Hepatocyte (in vitro differentiated cells): ENCODE measurements at regions not wholly inside any gene's neighbourhood (a gene's known extent, or its start where the extent isn't known, plus 50 kb on each side); places are given as distances from the start of the nearest gene placed in this dataset.

Experiments
- DNase-seq: peaks from one replicate; pipeline ENCODE4 v3.0.0-alpha.2; 2016; ENCODE audit warnings: low spot score
- H2AFZ ChIP-seq: fragments of 200-600 bp; sonication (generic); 2 replicates; pipeline ENCODE4 v1.6.0; 2016; ENCODE audit warnings: antibody characterized with exemption, mild to moderate bottlenecking
- H3K27ac ChIP-seq: fragments of 200-600 bp; sonication (generic); 2 replicates; pipeline ENCODE4 v1.5.1; 2016; ENCODE audit warnings: mild to moderate bottlenecking
- H3K27me3 ChIP-seq: fragments of 200-600 bp; sonication (generic); 2 replicates; pipeline ENCODE4 v1.6.1; 2016
- H3K36me3 ChIP-seq: fragments of 200-600 bp; sonication (generic); replicated peaks from 2 replicates; pipeline ENCODE4 v1.5.1; 2016; ENCODE audit warnings: low read depth; ENCODE audit not compliant: insufficient read depth
- H3K4me1 ChIP-seq: fragments of 200-600 bp; sonication (generic); 2 replicates; pipeline ENCODE4 v1.5.1; 2016; ENCODE audit warnings: mild to moderate bottlenecking, moderate library complexity; ENCODE audit not compliant: insufficient read depth
- H3K4me2 ChIP-seq: fragments of 200-600 bp; sonication (generic); 2 replicates; pipeline ENCODE4 v1.6.0; 2016
- H3K4me3 ChIP-seq: fragments of 200-600 bp; sonication (generic); 2 replicates; pipeline ENCODE4 v1.5.1; 2016; ENCODE audit warnings: mild to moderate bottlenecking
- H3K79me2 ChIP-seq: fragments of 200-600 bp; sonication (generic); 2 replicates; pipeline ENCODE4 v1.6.0; 2017; ENCODE audit warnings: mild to moderate bottlenecking
- H3K9me2 ChIP-seq: fragments of 200-600 bp; sonication (generic); replicated peaks from 2 replicates; pipeline ENCODE4 v1.6.0; 2017; ENCODE audit warnings: mild to moderate bottlenecking; ENCODE audit not compliant: insufficient read depth
- H3K9me3 ChIP-seq: fragments of 200-600 bp; sonication (generic); 2 replicates; pipeline ENCODE4 v1.5.1; 2016; ENCODE audit warnings: low read depth, mild to moderate bottlenecking
- H4K20me1 ChIP-seq: fragments of 200-600 bp; sonication (generic); 2 replicates; pipeline ENCODE4 v1.6.0; 2016; ENCODE audit warnings: mild to moderate bottlenecking; ENCODE audit not compliant: insufficient read depth, poor library complexity, severe bottlenecking
- CTCF ChIP-seq: fragments of 200-600 bp; sonication (generic); IDR thresholded peaks from 2 replicates; pipeline ENCODE4 v1.5.1; 2016; ENCODE audit warnings: antibody characterized with exemption, mild to moderate bottlenecking; ENCODE audit not compliant: poor library complexity
- EZH2 ChIP-seq: fragments of 200-600 bp; sonication (generic); IDR thresholded peaks from 2 replicates; pipeline ENCODE4 v1.6.1; 2016; ENCODE audit warnings: antibody characterized with exemption, mild to moderate bottlenecking, borderline replicate concordance
- EZH2phosphoT487 ChIP-seq: fragments of 200-600 bp; sonication (generic); IDR thresholded peaks from one replicate; pipeline ENCODE4 v1.6.1; 2018; ENCODE audit warnings: antibody characterized with exemption, mild to moderate bottlenecking, low read depth, moderate library complexity; ENCODE audit not compliant: unreplicated experiment, severe bottlenecking
- WGBS: methylation state at CpG from one replicate; pipeline ENCODE4 v1.1.6; 2016; ENCODE audit warnings: low lambda C conversion rate; ENCODE audit errors: missing lambda C conversion rate; 5-methylcytosine and 5-hydroxymethylcytosine counted together

DNA sequence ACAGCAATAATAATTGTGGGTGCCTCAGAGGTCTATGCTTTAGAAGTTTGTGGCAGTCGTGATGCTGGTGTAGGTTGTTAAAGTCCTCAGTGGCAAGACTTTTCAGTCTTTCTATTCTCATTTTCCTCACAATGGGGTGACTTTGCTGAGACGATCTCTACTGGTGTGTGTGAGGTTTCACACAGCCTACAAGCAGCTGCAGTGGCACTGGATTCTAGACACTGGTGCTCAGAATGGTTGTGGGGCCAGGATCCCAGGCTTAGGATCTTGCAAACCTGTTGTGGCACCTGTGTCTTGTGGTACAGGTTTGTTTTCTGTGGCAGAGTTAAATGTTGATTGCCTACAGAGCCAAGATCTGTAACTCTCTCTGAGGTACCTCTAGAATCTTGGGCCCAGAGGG, 581.2 kb downstream of the PTPRC start:
- WGBS, result 94% methylated on average over 2 of the region's 2 CpGs
- no peak for DNase-seq
- TF ChIP-seq EZH2 (no peak), EZH2phosphoT487 (no peak), CTCF (no peak)

DNA sequence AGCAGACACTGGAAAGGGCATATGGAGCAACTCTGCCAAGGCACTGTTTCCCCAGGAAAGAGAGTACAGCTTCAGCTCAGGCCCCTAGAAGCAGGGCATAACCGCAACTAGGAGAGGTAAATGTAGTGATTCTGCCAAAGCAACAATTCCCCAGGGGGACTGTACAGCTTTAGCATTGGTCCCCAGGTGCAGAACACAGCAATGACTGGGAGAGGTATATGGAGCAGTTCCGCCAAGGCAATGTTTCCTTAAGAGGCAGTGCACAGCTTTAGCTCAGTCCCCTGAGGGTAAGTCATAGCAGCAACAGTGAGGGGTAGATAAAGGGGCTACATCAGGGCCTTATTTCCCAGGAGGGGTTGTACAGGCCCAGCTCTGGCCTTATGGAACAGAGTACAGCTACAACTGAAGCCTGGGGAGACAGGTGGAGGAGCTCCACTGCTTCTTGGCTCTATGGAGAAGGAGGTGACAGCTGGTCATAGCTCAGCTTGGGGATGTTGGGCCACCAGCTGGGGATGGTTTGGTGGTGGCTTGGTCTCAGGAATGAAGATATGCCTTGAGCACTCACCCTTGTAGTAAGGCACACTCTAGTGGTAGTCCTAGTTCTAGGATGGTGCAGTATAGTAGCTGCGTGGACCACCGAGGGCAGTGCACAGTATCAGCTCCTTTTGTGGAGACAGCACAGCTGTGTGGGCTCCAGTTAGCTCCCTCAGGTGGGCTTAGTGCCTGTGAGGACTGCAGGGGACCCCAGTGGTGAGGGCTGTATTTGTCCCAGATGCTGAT, 582.7 kb downstream of the PTPRC start:
- Histone ChIP-seq H3K4me1 (no peaks in the 10 kb centered on the region), H3K9me3 (no peaks in the 10 kb centered on the region)

More for the DNA sequence above, 581.2 kb downstream of the PTPRC start:
- no peak overlapping the region for H3K27ac ChIP-seq
- H4K20me1 ChIP-seq, result no peaks in the 10 kb centered on the region
- H3K27me3 ChIP-seq, result no peaks in the 10 kb centered on the region
- no peak overlapping the region for H3K4me3 ChIP-seq
- H3K4me1 ChIP-seq, result no peaks in the 10 kb centered on the region
- no peak overlapping the region for H3K4me2 ChIP-seq
- no peak overlapping the region for H2AFZ ChIP-seq
- no peaks in the 10 kb centered on the region for H3K9me3 ChIP-seq
- H3K36me3 ChIP-seq, result no peaks in the 10 kb centered on the region
- H3K9me2 ChIP-seq, result no peaks in the 10 kb centered on the region
- no peaks in the 10 kb centered on the region for H3K79me2 ChIP-seq

GRCh38 chr1:199223936-199224335, 585.1 kb downstream of the PTPRC start:
- no peaks in the 10 kb centered on the region for H4K20me1 ChIP-seq
- no peaks in the 10 kb centered on the region for H3K27me3 ChIP-seq
- no peaks in the 10 kb centered on the region for H3K79me2 ChIP-seq
- 91% methylated on average over 3 of the region's 3 CpGs for WGBS
- TF ChIP-seq EZH2, result no peak
- TF ChIP-seq EZH2phosphoT487, result no peak
- no peak for TF ChIP-seq CTCF
- no peak overlapping the region for H2AFZ ChIP-seq
- no peaks in the 10 kb centered on the region for H3K4me1 ChIP-seq
- H3K9me3 ChIP-seq, result no peaks in the 10 kb centered on the region
- H3K9me2 ChIP-seq, result no peaks in the 10 kb centered on the region
- H3K4me2 ChIP-seq, result no peak overlapping the region
- no peak overlapping the region for H3K27ac ChIP-seq
- no peak overlapping the region for H3K4me3 ChIP-seq
- no peak for DNase-seq
- no peaks in the 10 kb centered on the region for H3K36me3 ChIP-seq

More for the DNA sequence above, 582.7 kb downstream of the PTPRC start:
- Histone ChIP-seq H3K27me3 (no peaks in the 10 kb centered on the region), H4K20me1 (no peaks in the 10 kb centered on the region), H3K36me3 (no peaks in the 10 kb centered on the region), H3K4me3 (no peak overlapping the region), H3K4me2 (no peak overlapping the region), H3K9me2 (no peaks in the 10 kb centered on the region), H3K79me2 (no peaks in the 10 kb centered on the region), H2AFZ (no peak overlapping the region), H3K27ac (no peak overlapping the region)
- DNase-seq, result no peak
- 93% methylated on average over 4 of the region's 4 CpGs for WGBS
- TF ChIP-seq EZH2 (no peak), EZH2phosphoT487 (no peak), CTCF (no peak)
